Renal pelvis (tissue), 1 donor: ENCODE measurements at regions not wholly inside any gene's neighbourhood (a gene's known extent, or its start where the extent isn't known, plus 50 kb on each side); places are given as distances from the start of the nearest gene placed in this dataset.
"Not testable (repeated sequence)": the region's sequence is repeated elsewhere in the genome, so short reads cannot be mapped to it uniquely, and the experiment has no call there.

ENCODE experiments used
- DNase-seq: peaks from one replicate; pipeline ENCODE4 v3.0.0-alpha.2; 2013

DNA sequence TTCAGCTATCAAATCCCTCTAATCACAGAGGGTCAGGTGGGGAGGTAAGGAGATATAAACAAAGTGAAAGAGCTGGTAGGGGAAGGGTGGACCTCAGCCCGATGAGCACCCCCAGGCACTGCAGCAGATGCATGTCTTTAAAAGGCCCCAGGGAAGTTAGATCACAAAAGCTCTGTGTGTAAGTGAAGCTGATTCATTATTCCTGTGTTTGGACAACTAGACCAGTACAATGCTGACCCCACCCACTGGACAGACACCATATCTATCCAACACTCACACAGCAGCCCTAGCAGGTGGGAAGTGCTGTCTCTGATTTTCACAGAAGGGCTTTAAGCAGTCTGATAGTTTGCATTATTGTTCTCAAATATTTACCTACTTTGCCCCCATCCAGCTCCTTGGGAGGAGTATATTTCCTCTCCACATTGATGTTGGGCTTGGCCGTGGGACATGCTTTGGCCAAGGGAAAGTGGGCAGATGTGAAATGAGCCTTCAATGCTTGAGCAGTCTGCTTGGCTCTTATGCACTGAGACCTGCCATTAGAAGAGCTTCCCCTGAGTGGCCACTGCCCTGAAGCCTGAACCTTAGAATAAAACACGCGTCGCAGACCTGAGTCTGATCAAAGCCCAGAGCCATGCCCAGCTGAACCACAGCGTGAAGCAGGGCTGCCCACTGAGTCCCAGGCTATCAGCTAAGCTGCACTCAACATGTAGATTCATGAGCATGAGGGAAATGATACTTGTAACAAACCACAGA, 111.4 kb downstream of the COPS8 start:
- DNase-seq, result no peak

DNA sequence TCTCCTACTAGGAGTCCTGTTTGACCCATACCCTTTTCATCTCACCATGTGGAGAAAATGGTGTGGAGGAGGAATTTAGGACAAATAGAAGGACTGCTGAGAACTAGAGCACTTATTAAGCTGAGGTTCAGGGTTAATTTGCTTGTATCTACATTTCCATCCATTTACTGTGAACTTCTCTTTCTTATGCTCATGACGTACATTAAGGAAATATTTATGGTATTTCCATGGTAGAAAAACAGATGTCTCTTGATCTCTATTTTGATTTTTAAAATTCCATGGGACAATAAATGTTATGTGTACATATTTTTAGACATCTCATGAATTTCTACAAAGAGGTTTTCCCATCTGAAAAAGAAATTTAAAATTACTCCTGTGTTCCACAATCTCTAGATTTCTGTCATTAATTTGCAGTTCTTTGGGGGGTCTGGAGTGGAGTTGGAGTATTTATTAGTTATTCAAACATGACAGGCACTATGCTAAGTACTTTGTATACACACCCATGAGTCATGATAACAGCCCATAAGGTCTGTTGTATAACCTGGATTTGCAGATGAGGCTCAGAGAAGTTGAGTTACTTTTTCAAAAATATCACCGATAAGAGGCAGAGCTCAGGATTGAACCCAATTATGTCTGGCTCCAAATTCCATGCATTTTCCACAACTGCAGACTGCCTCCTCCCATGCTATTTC, 112.6 kb downstream of the COPS8 start:
- no peak for DNase-seq

DNA sequence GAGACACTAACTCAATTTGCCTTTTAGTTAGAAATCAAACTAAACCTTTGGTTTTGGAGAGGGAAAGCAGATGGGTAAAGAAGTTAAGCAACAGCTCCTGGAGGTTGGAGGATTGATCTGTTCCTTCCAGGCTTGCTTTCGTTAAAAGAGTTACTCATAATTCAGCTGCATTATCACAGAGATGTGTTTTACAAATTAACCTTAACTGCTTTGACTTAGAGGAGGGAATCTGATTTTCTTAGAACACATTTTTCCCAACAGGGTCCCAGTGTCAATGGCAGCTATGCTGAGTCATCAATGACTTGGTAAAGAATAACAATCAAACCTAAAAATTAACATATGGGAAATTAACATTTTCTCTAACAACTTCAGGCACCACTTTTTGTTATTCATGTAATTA, 113.4 kb downstream of the COPS8 start:
- DNase-seq, result no peak

DNA sequence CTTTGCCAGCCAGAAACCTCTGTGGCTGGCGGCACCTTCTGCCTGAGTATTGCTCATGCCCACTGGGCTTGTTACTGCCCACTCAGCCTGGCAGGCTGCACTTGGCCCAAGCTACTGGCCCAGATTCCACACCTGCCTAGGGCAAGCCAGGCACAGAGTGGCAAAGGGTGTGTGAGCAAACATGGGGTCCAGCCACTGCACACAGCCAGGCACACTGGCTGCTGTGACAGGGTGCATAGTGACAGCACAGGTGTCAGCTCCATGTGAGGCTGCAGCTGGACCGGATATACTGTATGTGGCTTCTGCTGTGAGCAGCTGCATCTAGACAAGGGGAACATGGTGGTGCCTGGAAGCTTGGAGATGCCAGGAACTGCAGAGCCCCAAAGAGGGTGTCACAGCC, 113.9 kb downstream of the COPS8 start:
- no peak for DNase-seq

DNA sequence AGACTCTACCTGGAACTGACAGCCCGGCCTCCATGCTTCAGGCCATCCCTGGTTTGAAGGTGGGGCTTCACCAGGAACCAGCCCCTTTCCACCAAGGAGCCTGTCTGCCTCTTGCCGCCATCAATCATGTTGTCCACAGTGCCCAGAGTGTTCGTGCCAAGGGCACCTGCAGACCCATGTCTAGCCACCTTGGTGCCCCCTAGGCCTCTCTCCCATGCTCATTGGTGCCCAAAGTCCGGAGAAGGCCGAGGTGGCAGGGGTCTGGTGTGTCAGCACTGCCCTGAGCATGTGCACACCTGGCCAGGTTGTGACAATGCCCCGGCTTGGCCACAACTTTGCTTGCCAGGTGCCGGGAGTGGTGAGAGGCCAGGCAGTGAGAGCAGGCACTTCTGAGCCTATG, 114.8 kb downstream of the COPS8 start:
- no peak for DNase-seq

DNA sequence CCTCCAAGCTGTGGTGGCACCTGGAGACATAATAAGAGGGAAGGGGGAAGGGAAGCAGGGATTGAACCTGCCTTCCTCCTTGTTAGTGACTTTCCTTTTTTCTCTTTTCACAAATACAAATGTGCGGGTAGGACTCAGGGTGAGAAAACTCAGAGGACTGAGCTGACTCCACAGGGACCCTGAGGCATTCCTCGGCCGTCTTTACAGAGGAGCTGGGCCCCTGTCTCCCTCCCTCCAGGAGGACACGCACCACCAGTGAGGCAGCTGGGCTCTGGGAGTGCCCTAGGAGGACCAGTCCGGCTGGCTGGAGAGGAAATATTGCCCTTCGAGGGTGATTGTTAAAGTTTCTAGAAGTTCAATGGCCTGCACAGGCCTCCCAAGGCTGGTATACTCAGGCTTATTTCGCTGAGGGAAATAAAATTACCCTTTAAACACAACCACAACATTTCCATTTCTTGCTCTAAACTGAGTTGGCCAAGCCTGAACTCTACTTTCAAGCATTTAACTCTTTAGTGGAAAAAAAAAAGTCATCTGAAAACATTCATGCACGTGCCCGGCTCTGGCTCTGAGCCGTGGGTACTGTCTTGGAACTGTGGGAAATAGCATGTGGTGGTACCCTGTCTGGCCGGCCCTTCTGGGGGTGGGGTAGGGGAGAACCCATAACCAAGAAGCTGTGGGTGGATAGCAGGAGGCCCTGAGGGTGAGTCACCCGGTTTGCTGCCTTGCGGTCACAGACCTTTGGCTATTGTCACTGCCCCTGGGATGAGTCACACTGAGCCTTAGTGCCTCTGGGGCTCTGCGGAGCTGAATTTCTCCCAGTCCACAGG, 116.0 kb downstream of the COPS8 start:
- no peak for DNase-seq

DNA sequence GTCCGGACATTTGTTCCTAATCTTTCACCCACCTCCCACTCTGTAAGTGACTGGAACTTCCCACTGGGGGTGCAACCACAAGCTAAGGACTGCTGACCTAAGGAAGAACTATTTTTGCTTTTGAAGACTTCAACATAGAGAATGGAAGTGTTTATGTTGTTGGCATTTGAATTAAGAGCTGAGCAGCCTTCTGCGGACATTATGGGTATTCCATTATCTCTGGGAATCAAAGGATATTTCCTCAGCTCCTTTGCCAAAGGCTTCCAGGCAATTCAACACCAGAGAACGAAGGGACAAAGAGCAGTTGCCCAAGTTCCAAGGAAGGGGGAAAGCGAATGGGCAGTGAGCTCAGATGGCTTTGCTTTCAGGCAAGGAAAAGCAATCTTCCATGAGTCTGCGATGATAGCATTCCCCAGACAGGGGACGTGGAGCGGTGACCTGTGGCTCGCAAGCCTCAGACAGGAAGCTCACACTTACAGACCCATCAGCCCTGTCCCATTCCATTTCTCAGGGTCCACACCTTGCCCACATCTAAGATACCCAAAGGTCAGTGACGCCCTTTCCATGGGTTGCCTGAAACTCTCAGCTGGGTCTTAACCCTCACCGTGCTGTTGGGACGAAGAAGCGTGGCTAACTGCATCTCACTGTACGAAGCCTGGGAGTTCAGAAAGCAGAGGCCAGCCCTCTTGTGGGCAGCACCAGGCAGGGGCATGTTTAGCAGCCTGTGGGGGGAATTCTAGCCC, 116.8 kb downstream of the COPS8 start:
- DNase-seq, result no peak

DNA sequence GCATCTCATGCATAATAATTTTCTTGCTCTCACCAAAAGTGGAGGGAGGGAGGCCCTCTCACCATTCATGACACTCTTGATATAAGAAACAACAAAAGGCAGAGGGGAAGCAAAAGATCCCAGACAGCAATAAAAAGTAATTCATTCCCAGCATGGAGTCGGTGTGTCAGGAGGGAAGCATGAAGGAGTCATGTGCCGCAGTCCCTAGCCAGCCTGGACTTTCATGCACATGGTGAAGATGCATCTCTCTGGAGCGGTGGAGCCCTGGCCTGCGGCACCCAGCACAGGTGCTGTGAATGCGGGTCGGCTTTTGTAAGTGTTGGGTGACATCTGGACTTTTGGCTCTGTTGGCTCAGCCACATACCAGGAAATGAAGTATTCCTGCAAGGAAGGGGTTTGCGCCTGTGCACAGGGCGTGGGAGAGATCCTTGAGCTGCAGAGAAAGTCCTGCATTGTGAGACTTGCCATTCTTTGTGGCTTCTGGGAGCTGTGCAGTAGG, 119.4 kb downstream of the COPS8 start:
- no peak for DNase-seq

DNA sequence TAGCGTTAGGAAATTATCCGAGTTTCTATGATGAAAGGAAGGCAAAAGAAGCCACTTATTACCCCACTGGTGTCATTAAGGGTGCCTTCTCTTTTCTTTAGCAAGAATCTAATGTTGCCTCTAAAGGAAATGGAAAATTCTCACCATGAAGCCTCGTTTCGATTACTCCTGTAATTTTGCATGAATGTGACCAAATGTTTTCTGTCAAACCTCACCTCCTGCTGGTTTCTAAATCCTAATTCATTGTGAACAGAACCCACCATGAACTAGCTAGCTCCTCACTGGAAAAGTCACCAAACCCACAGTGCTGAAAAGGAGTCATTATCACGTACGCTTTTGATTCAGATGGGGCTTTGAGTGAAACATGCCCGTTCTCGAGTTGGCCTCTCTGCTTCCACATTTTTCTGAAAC, 119.9 kb downstream of the COPS8 start:
- DNase-seq, result no peak

DNA sequence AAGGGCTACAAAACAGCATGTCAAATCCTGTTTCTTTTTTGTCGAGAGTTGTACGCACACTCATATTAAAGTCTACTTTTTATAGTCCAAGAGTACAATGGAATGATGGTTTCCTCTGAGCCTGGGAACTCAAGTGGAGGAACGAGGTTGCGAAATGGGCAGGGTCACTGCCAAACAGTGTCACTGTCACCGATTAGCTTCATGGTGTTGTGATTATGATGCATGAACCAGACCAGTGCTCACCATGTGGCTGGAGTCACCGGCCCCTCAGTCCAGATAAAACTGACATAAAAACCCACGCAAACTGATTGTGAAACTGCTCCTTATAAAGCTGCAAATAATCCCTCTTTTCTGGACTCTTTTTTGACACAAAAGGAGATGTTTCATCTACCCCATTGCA, 122.0 kb downstream of the COPS8 start:
- DNase-seq, result no peak

DNA sequence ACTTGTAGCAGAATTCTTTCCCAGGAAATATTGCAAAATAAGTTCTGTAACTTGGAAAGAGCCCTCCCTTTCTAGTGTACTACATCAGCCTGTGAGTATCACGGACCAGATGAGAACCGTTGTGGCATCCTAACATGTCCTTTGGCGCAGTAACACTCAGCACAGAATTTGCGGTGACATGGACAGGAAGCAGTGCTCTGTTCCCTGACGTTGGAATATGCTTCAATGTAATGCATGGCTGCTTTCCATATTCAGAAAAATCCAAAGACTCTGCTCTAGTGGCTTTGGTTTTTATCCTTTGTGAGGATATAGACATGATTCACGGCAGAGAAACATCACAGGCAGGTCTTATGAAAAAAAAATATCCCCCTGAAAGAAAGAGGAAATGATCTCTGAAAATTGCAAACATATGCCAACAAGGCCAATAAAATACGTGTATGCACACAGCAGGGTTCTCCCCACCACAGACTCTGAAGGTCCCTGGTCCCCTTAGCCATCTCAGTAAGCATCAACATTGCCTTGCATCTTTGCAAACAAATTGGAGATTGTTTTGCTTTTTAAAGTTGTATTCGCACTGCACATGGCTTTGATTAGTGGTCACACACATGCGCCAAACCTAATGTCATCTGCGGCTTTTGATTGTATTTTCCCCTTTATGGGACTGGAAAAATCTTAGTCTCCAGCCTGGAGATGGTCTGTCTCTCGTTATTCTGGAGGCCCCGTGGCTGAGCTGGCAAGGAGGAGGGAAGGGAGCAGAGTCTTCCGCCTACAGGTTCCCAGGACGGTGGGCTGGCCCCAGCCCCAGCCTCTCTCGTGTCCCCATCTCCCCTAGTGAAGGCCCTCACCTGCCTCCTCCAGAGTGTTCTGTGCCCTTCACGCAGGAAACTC, 122.9 kb downstream of the COPS8 start:
- no peak for DNase-seq

DNA sequence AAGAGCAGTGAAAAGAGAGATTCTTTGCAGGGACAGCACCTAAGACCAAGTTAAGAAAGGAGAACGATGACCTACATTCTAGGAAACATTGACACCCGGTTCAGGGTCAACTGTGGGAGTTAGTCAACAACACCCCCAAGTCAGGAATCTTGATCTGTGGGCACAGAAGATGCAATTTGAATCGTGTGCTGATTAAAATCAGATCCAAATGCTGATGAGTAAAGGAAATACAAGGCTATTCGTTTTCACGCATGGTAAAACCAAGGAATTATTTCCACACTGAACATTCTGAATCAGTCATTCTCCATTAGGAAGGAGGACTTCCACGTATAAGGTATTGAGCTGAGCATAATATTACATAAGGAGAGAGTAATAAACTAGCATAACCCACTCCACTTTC, 124.2 kb downstream of the COPS8 start:
- DNase-seq, result no peak

DNA sequence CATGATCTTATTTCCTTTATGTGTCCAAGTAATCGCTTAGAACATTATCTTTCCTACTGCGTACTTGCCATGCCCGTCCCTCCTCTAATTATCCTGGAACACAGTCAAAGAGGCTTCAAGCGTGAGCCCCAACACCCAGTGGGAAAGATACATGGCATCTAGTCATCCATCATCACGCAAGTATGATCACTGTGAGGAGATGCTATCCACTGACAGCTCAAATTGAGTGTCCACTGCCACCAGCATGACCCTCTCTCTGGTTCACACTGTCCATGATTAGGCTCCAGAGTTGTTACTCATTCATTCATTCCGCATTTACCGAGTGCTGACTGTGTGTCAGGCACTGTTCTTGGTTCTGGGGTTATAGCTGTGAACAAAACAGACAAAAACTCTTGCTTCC, 124.6 kb downstream of the COPS8 start:
- no peak for DNase-seq

DNA sequence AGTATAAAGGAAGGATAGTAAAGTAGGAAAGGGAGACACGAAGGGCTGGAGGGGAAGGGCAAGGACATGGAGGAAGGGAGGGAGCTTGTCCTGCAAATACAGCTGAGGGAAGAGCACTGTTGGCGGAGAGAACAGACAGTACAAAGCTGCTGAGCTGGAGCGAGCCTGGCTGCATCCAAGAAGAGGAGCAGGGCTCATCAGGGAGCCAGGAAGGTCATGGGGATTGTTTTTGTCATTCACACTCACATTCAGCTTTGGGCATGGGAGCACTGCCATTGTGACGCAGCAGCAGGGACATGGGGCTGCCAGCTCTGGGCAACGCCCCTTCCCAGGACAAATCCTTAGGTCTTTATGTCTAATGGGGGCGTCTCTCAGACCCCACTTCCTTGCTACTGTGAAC, 125.1 kb downstream of the COPS8 start:
- no peak for DNase-seq

DNA sequence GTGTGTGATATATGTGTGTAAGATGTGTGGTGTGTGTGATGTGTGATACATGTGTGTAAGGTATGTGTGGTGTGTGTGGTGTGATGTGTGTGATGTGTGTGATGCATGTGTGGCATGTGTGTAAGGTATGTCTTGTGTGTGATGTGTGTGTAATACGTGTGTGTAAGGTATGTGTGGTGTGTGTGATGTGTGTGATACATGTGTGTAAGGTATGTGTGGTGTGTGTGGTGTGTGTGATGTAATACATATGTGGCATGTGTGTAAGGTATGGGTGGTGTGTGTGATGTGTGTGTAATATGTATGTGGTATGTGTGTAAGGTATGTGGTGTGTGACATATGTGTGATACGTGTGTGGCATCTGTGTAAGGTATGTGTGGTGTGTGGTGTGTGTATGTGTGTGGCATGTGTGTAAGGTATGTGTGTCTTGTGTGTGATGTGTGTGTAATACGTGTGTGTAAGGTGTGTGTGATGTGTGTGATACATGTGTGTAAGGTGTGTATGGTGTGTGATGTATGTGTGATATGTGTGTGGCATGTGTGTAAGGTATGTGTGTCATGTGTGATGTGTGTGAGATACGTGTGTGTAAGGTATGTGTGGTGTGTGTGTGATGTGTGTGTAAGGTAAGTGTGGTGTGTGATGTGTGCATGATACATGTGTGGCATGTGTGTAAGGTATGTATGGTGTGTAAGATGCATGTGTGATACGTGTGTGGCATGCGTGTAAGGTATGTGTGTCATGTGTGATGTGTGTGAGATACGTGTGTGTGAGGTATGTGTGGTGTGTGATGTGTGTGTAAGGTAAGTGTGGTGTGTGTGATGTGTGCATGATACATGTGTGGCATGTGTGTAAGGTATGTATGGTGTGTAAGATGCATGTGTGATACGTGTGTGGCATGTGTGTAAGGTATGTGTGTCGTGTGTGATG, 126.9 kb downstream of the COPS8 start:
- not testable (repeated sequence) for DNase-seq

DNA sequence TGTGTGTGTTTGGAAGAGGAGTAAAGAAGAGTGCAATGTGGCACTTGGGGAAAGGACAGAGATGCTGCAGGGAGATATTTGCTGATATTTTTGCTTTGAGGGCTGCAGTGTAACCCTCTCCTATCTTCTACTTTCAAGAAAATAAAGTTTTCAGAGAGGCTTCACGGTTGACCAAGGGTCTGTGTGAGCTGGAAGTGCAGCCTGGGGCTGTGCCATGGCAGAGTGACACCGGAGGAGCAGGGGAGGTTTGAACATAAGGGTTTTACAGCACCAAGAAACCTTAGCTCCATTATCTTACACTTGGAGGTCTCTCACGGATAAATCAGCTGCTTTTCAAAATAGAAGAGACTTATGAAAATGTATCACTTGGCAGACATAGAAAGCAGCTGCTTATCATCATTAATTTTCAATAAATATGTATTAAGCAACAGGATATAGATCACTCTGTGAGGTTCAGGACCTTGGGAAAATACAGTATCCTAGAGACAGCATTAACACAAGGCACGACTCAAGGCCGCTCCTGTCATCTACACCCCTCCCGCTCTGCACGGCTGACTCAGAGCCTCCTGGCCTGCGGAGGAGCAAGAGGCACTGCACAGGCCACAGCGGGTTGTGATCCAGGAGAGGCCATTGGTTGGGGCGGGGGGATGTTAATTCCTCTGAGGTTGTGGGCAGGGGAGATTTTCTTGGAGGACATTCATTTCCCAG, 127.8 kb downstream of the COPS8 start:
- peak; percentile 48 for DNase-seq

DNA sequence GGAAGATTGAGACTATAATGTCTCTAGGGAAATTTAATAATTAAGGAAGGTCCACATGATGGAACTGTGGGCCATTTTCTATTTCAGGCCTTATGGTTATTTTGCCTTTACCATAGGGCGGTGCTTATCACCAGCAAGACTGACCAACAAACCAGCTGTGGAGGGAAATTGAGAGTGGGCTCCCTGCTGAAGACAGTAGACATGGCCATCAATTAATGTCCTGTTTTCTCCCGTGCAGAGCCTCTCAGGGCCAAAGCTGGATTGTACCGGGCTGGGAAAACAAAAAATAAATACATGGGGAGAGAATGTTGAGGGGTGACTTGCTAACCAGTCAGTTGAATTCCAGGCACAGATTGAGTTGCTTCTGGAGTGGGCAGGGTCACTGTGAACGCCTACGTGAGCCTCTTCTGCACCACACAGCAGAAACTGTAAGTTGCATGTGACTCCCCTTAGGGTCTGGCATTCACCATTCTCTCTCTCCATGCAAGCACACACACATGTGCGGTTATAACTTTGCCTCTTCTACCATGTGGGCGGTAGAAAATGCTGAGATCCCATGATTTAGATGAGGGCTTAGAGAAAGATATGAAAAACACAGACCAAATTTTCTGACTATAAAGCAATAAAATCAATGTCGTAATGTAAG, 128.5 kb downstream of the COPS8 start:
- no peak for DNase-seq

DNA sequence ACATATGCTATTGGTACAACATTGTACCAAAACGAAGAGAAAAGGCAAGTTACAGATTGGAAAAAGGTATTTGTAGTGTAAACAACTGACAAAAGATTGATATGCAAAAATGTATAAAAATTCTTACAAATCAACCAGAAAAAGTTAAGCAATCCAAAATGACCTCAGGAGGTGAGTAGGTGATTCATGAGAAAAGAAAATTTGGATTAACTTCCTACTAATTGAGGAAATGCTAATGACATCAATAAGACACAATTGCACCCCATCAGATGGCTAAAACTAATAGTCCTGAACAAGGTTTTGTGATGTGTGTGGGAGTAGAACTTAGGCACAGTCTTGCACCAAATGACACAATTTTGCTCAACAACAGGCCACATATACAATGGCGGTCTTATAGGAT, 129.3 kb downstream of the COPS8 start:
- no peak for DNase-seq
